Glutamatergic neuron (in vitro differentiated cells): ENCODE measurements at regions not wholly inside any gene's neighbourhood (a gene's known extent, or its start where the extent isn't known, plus 50 kb on each side); places are given as distances from the start of the nearest gene placed in this dataset.

ENCODE experiments used
- DNase-seq: peaks from one replicate; pipeline ENCODE4 v3.0.0; 2022
- H3K27ac Mint-ChIP-seq: one replicate; pipeline ENCODE4 v1.8.0; 2020; ENCODE audit warnings: mild to moderate bottlenecking, mixed read lengths, inconsistent platforms; ENCODE audit not compliant: unreplicated experiment
- H3K27me3 Mint-ChIP-seq: one replicate; pipeline ENCODE4 v1.8.0; 2020; ENCODE audit warnings: mild to moderate bottlenecking, moderate library complexity, mixed read lengths, inconsistent platforms; ENCODE audit not compliant: unreplicated experiment
- H3K36me3 Mint-ChIP-seq: one replicate; pipeline ENCODE4 v1.8.0; 2020; ENCODE audit warnings: mild to moderate bottlenecking, mixed read lengths, inconsistent platforms; ENCODE audit not compliant: unreplicated experiment
- H3K4me1 Mint-ChIP-seq: one replicate; pipeline ENCODE4 v1.8.0; 2020; ENCODE audit warnings: mild to moderate bottlenecking, low read depth, mixed read lengths, inconsistent platforms; ENCODE audit not compliant: unreplicated experiment
- H3K4me3 Mint-ChIP-seq: one replicate; pipeline ENCODE4 v1.8.0; 2020; ENCODE audit warnings: mild to moderate bottlenecking, mixed read lengths, inconsistent platforms; ENCODE audit not compliant: unreplicated experiment
- H3K9me3 Mint-ChIP-seq: one replicate; pipeline ENCODE4 v1.8.0; 2020; ENCODE audit warnings: mild to moderate bottlenecking, moderate library complexity, mixed read lengths, inconsistent platforms; ENCODE audit not compliant: unreplicated experiment
- TF ChIP-seq, protein P1 (sequence below): fragments of 200-600 bp; sonication (generic); IDR thresholded peaks from one replicate; pipeline ENCODE4 v1.5.0; 2021; ENCODE audit not compliant: partially characterized antibody, unreplicated experiment

DNA sequence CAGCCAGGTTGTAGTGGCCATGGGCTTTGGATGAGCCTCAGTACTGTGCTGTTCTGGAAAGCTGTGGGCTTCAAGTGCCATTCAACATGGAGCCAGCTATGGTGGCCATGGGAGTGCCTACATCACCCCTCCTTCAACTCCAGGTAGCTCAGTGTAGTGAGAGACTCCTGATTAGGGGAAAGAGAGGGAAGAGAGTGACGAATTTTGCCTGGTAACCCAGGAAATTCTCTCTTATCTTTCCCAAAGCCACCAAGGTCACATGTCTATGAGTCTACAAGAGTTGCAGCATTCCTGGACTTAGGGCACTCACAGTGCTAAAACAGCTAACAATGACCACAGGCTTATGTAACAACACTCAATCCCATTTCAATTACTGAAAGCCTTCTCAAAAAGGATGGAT, 81.7 kb upstream of the SPTLC1 start:
- peaks cover 16% of the 10 kb centered on the region for H3K36me3 Mint-ChIP-seq
- H3K27me3 Mint-ChIP-seq: peaks cover 4% of the 10 kb centered on the region
- no peak overlapping the region for H3K4me3 Mint-ChIP-seq
- H3K9me3 Mint-ChIP-seq: peaks cover 9% of the 10 kb centered on the region
- no peaks in the 10 kb centered on the region for H3K4me1 Mint-ChIP-seq
- no peak for DNase-seq
- TF ChIP-seq, protein P1, sequence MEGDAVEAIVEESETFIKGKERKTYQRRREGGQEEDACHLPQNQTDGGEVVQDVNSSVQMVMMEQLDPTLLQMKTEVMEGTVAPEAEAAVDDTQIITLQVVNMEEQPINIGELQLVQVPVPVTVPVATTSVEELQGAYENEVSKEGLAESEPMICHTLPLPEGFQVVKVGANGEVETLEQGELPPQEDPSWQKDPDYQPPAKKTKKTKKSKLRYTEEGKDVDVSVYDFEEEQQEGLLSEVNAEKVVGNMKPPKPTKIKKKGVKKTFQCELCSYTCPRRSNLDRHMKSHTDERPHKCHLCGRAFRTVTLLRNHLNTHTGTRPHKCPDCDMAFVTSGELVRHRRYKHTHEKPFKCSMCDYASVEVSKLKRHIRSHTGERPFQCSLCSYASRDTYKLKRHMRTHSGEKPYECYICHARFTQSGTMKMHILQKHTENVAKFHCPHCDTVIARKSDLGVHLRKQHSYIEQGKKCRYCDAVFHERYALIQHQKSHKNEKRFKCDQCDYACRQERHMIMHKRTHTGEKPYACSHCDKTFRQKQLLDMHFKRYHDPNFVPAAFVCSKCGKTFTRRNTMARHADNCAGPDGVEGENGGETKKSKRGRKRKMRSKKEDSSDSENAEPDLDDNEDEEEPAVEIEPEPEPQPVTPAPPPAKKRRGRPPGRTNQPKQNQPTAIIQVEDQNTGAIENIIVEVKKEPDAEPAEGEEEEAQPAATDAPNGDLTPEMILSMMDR: no peak
- H3K27ac Mint-ChIP-seq: no peak overlapping the region

DNA sequence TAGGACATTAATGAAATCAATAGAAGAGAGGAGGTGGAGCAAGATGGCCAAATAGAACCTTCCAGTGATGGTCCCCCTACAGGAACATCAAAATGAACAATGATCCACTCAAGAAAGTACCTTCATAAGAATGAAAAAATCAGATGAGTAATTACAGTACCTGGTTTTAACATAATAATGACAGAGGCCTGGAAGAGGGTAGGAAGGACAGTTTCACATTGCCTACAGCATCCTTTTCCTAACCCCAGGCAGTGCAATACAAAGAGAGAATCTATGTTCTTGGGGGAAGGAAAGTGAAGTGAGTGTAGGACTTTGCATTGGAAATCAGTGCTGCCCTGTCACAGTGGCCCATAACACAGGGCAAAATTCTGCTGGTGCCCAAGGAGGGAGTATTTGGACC, 81.2 kb upstream of the SPTLC1 start:
- H3K4me1 Mint-ChIP-seq: no peaks in the 10 kb centered on the region
- H3K27me3 Mint-ChIP-seq: peaks cover 4% of the 10 kb centered on the region
- no peak overlapping the region for H3K27ac Mint-ChIP-seq
- peaks cover 9% of the 10 kb centered on the region for H3K9me3 Mint-ChIP-seq
- TF ChIP-seq, protein P1: no peak
- no peak for DNase-seq
- H3K4me3 Mint-ChIP-seq: no peak overlapping the region
- H3K36me3 Mint-ChIP-seq: peaks cover 20% of the 10 kb centered on the region

DNA sequence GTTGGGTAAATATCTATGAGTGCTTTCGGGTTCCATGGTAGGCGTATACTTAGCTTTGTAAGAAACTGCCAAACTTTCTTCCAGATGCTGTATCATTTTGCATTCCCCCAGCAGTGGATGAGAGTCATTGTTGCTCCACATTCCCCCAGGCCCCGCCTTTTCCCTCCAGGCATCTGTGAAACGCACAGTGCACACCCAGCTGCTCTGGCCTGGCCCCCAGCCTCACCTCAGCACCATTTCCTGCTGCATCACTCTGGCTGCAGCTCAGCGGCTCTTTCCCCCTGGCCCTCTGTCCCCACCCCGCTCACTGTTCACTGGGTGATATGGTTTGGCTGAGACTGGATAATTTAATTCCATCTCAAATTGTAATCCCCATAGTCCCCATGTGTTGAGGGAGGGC, 76.6 kb upstream of the SPTLC1 start:
- H3K9me3 Mint-ChIP-seq: peaks cover 8% of the 10 kb centered on the region
- no peak overlapping the region for H3K4me3 Mint-ChIP-seq
- peaks cover 7% of the 10 kb centered on the region for H3K27me3 Mint-ChIP-seq
- TF ChIP-seq, protein P1: no peak
- H3K36me3 Mint-ChIP-seq: peaks cover 15% of the 10 kb centered on the region
- H3K4me1 Mint-ChIP-seq: no peaks in the 10 kb centered on the region
- no peak for DNase-seq
- H3K27ac Mint-ChIP-seq: no peak overlapping the region

DNA sequence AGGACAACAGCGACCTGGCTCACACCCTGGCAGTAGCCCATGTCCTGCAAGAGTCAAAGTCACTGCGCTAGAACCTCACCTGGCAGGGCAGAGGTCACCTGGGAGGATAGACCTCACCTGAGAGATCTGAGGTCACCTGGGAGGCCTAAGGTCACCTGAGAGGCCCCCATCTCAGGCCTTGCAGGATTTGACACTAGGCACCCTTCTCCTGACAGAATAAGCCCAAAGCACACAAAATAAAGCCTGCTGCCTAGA, 75.2 kb upstream of the SPTLC1 start:
- Mint-ChIP-seq H3K4me3 (no peak overlapping the region), H3K27me3 (peaks cover 9% of the 10 kb centered on the region), H3K9me3 (peaks cover 4% of the 10 kb centered on the region), H3K36me3 (peaks cover 11% of the 10 kb centered on the region), H3K27ac (no peak overlapping the region), H3K4me1 (no peaks in the 10 kb centered on the region)
- no peak for DNase-seq
- TF ChIP-seq, protein P1: no peak

DNA sequence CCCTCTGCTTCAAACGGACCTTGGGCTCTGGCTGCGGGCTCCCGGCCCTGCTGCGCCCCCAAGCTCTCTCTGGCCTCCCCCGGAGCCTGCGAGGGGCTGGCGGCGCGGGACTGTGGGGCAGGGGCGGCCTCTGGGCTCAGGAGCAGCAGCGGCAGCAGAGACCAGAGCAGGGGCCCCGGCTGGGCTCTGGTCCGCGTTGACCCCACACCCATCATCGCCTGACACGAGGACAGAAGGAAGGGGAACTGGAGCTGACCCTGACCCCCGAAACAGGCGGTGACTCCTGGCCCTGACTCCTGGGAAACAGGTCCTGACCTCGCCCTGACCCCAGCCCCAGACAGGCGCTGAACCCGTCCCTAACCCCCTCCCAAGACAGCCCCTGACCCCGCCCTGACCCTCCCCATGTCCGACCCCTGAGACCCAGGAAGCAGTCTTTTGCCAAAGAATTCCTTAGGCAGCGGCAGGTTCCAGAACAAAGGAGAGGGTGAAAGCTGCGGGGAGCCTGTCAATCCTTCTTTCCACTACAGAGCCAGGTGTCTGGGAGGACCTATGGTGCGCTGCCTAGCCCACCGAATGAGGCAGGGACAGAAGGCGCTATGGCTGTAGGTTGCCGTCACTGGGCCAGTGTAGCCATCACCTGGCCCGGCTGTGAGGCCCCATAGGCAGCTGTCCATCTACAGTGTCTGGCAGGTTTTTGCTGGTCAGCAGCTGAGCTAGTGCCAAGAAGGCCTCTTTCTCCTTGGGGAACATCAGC, 74.7 kb upstream of the SPTLC1 start:
- DNase-seq: no peak
- TF ChIP-seq, protein P1: no peak
- Mint-ChIP-seq H3K4me1 (no peaks in the 10 kb centered on the region), H3K4me3 (no peak overlapping the region), H3K27ac (no peak overlapping the region), H3K27me3 (peaks cover 9% of the 10 kb centered on the region), H3K36me3 (peaks cover 11% of the 10 kb centered on the region), H3K9me3 (peaks cover 2% of the 10 kb centered on the region)
